ENCODE measurements at regions not wholly inside any gene's neighbourhood (a gene's known extent, or its start where the extent isn't known, plus 50 kb on each side); places are given as distances from the start of the nearest gene placed in this dataset.
"Not testable (repeated sequence)": the region's sequence is repeated elsewhere in the genome, so short reads cannot be mapped to it uniquely, and the experiment has no call there.

DNA sequence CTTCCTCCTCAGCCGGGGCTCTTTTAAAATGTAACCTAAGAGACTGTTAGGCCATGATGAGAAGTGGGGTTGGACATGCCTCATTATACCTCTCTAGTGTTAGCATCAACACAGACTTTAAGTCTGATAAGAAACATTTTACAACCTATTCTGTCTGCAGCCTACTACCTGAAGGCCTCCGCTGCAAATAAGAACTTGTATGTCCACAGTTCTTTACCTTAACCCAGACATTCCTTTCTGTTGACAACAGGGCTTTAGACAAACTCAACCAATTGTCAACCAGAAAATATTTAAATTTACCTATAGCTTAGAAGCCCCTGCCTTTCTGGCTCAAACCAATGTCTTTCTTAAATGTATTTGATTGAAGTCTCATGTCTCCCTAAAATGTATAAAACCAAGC lies 1418.6 kb downstream of the STIM2 start:
- H3K27me3 Mint-ChIP-seq (ENCODE audit: low read depth, unreplicated experiment) = no peaks in the 10 kb centered on the region
- peak overlapping the region; percentile 95 for H3K27ac Mint-ChIP-seq (ENCODE audit: unreplicated experiment)
- DNase-seq (ENCODE audit: low read depth) (no peak), FAIRE-seq (no peak)
- no peak overlapping the region for H3K27ac ChIP-seq (ENCODE audit: low read depth, low read length)
- no peaks in the 10 kb centered on the region for H3K36me3 ChIP-seq (ENCODE audit: insufficient read depth, low read length)
- H3K4me1 ChIP-seq (ENCODE audit: insufficient read depth, low read length) = no peaks in the 10 kb centered on the region
- no peak overlapping the region for H3K4me3 ChIP-seq (ENCODE audit: insufficient read depth, low read depth, low read length)
- H3K4me3 Mint-ChIP-seq (ENCODE audit: unreplicated experiment) = no peak overlapping the region
- H3K27me3 ChIP-seq (ENCODE audit: insufficient read depth, low read length) = no peaks in the 10 kb centered on the region
- no peak overlapping the region for H3K4me2 ChIP-seq (ENCODE audit: low read length)
- H2AFZ ChIP-seq (ENCODE audit: low read depth, low read length) = no peak overlapping the region
- H4K20me1 ChIP-seq (ENCODE audit: insufficient read depth, low read length) = no peaks in the 10 kb centered on the region
- H3K9me3 Mint-ChIP-seq (ENCODE audit: unreplicated experiment) = peaks cover 10% of the 10 kb centered on the region
- no peaks in the 10 kb centered on the region for H3K79me2 ChIP-seq (ENCODE audit: insufficient read depth, low read length)
- TF ChIP-seq EZH2 (IDR thresholded peaks at IDR 0.05; ENCODE audit: insufficient read depth, low read length) = no peak
- TF ChIP-seq, protein P1, sequence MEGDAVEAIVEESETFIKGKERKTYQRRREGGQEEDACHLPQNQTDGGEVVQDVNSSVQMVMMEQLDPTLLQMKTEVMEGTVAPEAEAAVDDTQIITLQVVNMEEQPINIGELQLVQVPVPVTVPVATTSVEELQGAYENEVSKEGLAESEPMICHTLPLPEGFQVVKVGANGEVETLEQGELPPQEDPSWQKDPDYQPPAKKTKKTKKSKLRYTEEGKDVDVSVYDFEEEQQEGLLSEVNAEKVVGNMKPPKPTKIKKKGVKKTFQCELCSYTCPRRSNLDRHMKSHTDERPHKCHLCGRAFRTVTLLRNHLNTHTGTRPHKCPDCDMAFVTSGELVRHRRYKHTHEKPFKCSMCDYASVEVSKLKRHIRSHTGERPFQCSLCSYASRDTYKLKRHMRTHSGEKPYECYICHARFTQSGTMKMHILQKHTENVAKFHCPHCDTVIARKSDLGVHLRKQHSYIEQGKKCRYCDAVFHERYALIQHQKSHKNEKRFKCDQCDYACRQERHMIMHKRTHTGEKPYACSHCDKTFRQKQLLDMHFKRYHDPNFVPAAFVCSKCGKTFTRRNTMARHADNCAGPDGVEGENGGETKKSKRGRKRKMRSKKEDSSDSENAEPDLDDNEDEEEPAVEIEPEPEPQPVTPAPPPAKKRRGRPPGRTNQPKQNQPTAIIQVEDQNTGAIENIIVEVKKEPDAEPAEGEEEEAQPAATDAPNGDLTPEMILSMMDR (IDR thresholded peaks at IDR 0.05; ENCODE audit: insufficient read depth, low read depth, low read length) = no peak
- no peak overlapping the region for H3K9ac ChIP-seq (ENCODE audit: low read length)
- peaks cover 43% of the 10 kb centered on the region for H3K4me1 Mint-ChIP-seq (ENCODE audit: low read depth, unreplicated experiment)
- H3K9me3 ChIP-seq (ENCODE audit: insufficient read depth, low read depth, low read length) = no peaks in the 10 kb centered on the region
- peaks cover 3% of the 10 kb centered on the region for H3K36me3 Mint-ChIP-seq (ENCODE audit: low read depth, unreplicated experiment)

DNA sequence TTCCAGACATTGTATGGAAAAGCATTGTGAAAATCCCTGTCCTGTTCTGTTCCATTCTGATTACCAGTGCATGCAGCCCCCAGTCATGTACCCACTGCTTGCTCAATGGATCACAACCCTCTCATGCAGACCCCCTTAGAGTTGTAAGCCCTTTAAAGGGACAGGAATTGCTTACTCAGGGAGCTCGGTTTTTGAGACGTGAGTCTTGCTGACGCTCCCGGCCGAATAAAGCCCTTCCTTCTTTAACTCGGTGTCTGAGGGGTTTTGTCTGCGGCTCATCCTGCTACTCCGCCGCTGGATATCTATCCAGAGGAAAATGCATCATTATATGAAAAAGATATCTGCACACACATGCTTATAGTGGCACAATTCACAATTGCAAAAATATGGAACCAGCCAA lies 1425.6 kb downstream of the STIM2 start:
- H3K4me3 ChIP-seq (ENCODE audit: insufficient read depth, low read depth, low read length); H3K27me3 Mint-ChIP-seq (ENCODE audit: low read depth, unreplicated experiment); H3K27ac ChIP-seq (ENCODE audit: low read depth, low read length); H3K27me3 ChIP-seq (ENCODE audit: insufficient read depth, low read length); H3K36me3 ChIP-seq (ENCODE audit: insufficient read depth, low read length); DNase-seq (ENCODE audit: low read depth); H3K4me3 Mint-ChIP-seq (ENCODE audit: unreplicated experiment); H3K9me3 ChIP-seq (ENCODE audit: insufficient read depth, low read depth, low read length); H3K36me3 Mint-ChIP-seq (ENCODE audit: low read depth, unreplicated experiment); H3K4me2 ChIP-seq (ENCODE audit: low read length); FAIRE-seq; H2AFZ ChIP-seq (ENCODE audit: low read depth, low read length); H4K20me1 ChIP-seq (ENCODE audit: insufficient read depth, low read length); H3K9ac ChIP-seq (ENCODE audit: low read length); H3K79me2 ChIP-seq (ENCODE audit: insufficient read depth, low read length); H3K4me1 ChIP-seq (ENCODE audit: insufficient read depth, low read length): not testable (repeated sequence)
- H3K27ac Mint-ChIP-seq (ENCODE audit: unreplicated experiment) = peak overlapping the region; percentile 99
- peaks cover 29% of the 10 kb centered on the region for H3K9me3 Mint-ChIP-seq (ENCODE audit: unreplicated experiment)
- H3K4me1 Mint-ChIP-seq (ENCODE audit: low read depth, unreplicated experiment) = peaks cover 35% of the 10 kb centered on the region

DNA sequence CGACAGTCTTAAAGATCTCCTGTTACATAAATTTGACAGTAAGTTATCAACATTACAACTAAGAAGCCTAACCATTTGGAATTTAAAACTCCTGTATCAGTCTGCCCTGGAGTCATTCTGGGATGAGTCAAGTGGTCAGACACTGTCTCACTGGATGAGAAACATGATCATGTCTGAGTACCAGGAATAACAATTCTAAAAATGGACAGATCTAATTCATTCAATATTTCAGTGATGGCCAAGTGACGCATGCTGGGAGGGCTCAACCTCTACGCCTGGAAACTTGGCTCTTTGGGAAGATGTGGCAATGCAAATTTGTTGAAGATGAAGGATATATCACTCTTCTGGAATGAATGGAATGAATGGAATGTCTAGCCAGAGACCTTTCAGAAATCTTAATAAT lies 1427.2 kb downstream of the STIM2 start:
- peaks cover 7% of the 10 kb centered on the region for H3K4me1 ChIP-seq (ENCODE audit: insufficient read depth, low read length)
- H4K20me1 ChIP-seq (ENCODE audit: insufficient read depth, low read length) = no peaks in the 10 kb centered on the region
- Mint-ChIP-seq H3K9me3 (ENCODE audit: unreplicated experiment) (peaks cover 26% of the 10 kb centered on the region), H3K36me3 (ENCODE audit: low read depth, unreplicated experiment) (peaks cover 6% of the 10 kb centered on the region), H3K27ac (ENCODE audit: unreplicated experiment) (peak overlapping the region; percentile 99), H3K27me3 (ENCODE audit: low read depth, unreplicated experiment) (no peaks in the 10 kb centered on the region), H3K4me1 (ENCODE audit: low read depth, unreplicated experiment) (peaks cover 22% of the 10 kb centered on the region), H3K4me3 (ENCODE audit: unreplicated experiment) (no peak overlapping the region)
- H3K4me3 ChIP-seq (ENCODE audit: insufficient read depth, low read depth, low read length) = no peak overlapping the region
- peak overlapping the region; percentile 17 for H3K4me2 ChIP-seq (ENCODE audit: low read length)
- H3K9me3 ChIP-seq (ENCODE audit: insufficient read depth, low read depth, low read length) = no peaks in the 10 kb centered on the region
- no peaks in the 10 kb centered on the region for H3K27me3 ChIP-seq (ENCODE audit: insufficient read depth, low read length)
- DNase-seq (ENCODE audit: low read depth) (peak; percentile 95), FAIRE-seq (peak; percentile 84)
- no peak overlapping the region for H3K9ac ChIP-seq (ENCODE audit: low read length)
- TF ChIP-seq EZH2 (IDR thresholded peaks at IDR 0.05; ENCODE audit: insufficient read depth, low read length) = no peak
- TF ChIP-seq, protein P1 (IDR thresholded peaks at IDR 0.05; ENCODE audit: insufficient read depth, low read depth, low read length) = no peak
- H3K79me2 ChIP-seq (ENCODE audit: insufficient read depth, low read length) = no peaks in the 10 kb centered on the region
- H2AFZ ChIP-seq (ENCODE audit: low read depth, low read length) = no peak overlapping the region
- H3K27ac ChIP-seq (ENCODE audit: low read depth, low read length) = peak overlapping the region; percentile 82
- no peaks in the 10 kb centered on the region for H3K36me3 ChIP-seq (ENCODE audit: insufficient read depth, low read length)

All from astrocyte (in vitro differentiated cells and primary cell).